Right lobe of liver (tissue), 4 donors: ENCODE measurements at regions not wholly inside any gene's neighbourhood (a gene's known extent, or its start where the extent isn't known, plus 50 kb on each side); places are given as distances from the start of the nearest gene placed in this dataset.

ENCODE experiments used
- POLR2A ChIP-seq: fragments of 450-650 bp; IDR thresholded peaks from one replicate; pipeline ENCODE4 v1.6.1; 2017; ENCODE audit warnings: antibody characterized with exemption, mild to moderate bottlenecking
- TF ChIP-seq, protein P1 (sequence below), 4 donors: fragments of 200-600 bp in 3 of 4; fragments of 450-650 bp in 1 of 4; IDR thresholded peaks; one replicate each; pipeline versions ENCODE4 v1.5.1 to v1.8.0; 2016 to 2022; ENCODE audit warnings: antibody characterized with exemption in 4 of 4, mild to moderate bottlenecking in 2 of 4
- donor health status: DM: no; HTN: no; CAD: no.
- donor health status: DM: no; HTN: no; CAD: no.
- donor health status: DM: no; HTN: yes; CAD: no.

DNA sequence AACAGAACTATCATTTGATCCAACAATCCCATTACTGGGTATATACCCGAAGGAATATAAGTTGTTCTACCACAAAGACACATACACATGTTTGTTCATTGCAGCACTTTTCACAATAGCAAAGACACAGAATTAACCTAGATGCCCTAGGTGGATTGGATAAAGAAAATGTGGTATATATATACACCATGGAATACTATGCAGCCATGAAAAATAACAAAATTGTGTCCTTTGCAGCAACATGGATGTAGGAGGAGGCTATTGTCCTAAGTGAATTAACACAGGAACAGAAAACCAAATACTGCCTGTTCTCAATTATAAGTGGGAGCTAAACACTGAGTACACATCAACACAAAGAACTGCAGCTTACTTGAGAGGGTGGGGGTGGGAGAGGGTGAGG lies 142.5 kb downstream of the IL20RB start:
- TF ChIP-seq, protein P1, sequence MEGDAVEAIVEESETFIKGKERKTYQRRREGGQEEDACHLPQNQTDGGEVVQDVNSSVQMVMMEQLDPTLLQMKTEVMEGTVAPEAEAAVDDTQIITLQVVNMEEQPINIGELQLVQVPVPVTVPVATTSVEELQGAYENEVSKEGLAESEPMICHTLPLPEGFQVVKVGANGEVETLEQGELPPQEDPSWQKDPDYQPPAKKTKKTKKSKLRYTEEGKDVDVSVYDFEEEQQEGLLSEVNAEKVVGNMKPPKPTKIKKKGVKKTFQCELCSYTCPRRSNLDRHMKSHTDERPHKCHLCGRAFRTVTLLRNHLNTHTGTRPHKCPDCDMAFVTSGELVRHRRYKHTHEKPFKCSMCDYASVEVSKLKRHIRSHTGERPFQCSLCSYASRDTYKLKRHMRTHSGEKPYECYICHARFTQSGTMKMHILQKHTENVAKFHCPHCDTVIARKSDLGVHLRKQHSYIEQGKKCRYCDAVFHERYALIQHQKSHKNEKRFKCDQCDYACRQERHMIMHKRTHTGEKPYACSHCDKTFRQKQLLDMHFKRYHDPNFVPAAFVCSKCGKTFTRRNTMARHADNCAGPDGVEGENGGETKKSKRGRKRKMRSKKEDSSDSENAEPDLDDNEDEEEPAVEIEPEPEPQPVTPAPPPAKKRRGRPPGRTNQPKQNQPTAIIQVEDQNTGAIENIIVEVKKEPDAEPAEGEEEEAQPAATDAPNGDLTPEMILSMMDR (IDR thresholded peaks at IDR 0.05) = no peak
- TF ChIP-seq POLR2A = no peak
